ENCODE measurements at regions not wholly inside any gene's neighbourhood (a gene's known extent, or its start where the extent isn't known, plus 50 kb on each side); places are given as distances from the start of the nearest gene placed in this dataset.
A peak's percentile ranks its signal among the peaks of the same experiment; 100 is the strongest.

- TF ChIP-seq POLR2A (IDR thresholded peaks at IDR 0.05; ENCODE audit: low read depth, low read length): no peak
- peak; percentile 59 for TF ChIP-seq CTCF (conservative IDR thresholded peaks at IDR 0.05; ENCODE audit: low read depth, low read length)
- TF ChIP-seq CEBPB (IDR thresholded peaks at IDR 0.05; ENCODE audit: low read depth, low read length): no peak
Measured at GRCh38 chr20:60206259-60206658, 248.0 kb downstream of the CDH26 start.
